GM12891 (cell line): ENCODE measurements at regions not wholly inside any gene's neighbourhood (a gene's known extent, or its start where the extent isn't known, plus 50 kb on each side); places are given as distances from the start of the nearest gene placed in this dataset.
"Not testable (repeated sequence)": the region's sequence is repeated elsewhere in the genome, so short reads cannot be mapped to it uniquely, and the experiment has no call there.

Experiments used
- POLR2A ChIP-seq: IDR thresholded peaks from 2 replicates; pipeline ENCODE4 v1.6.1; 2011; ENCODE audit warnings: low read depth, low read length, control low read depth
- POLR2AphosphoS5 ChIP-seq: IDR thresholded peaks from 2 replicates; pipeline ENCODE4 v1.6.1; 2011; ENCODE audit warnings: low read depth, low read length, control low read depth
- POU2F2 ChIP-seq: IDR thresholded peaks from 2 replicates; pipeline ENCODE4 v1.6.1; 2011; ENCODE audit warnings: low read depth, mild to moderate bottlenecking, control low read depth, low read length, moderate library complexity

DNA sequence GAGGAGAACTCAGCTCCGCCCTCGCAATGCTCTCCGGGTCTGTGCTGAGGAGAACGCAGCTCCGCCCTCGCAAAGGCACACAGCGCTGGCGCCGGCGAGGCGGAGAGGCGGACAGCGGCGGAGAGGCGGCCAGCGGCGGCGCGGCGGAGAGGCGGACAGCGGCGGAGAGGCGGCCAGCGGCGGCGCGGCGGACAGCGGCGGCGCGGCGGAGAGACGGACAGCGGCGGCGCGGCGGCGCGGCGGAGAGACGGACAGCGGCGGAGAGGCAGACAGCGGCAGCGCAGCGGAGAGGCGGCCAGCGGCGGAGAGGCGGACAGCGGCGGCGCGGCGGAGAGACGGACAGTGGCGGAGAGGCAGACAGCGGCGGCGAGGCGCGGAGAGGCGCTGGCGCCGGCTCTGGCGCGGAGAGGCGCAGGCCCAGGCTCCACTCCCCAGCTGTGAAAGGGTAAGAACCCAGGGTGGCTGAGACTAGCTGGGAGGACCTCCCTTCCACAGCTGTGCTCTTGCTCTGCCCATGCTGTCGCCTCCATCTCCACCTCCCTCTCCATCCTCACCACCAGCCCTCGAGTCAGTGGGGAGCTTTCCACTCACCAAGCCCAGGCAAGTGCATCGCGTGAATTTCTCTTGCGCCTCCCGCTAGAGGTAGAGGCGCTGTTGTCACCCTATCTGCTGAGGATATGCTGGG, 2879.9 kb downstream of the RPIA start:
- not testable (repeated sequence) for TF ChIP-seq POLR2A, POLR2AphosphoS5, POU2F2
